HUDEP-2 (cell line): ENCODE measurements at regions not wholly inside any gene's neighbourhood (a gene's known extent, or its start where the extent isn't known, plus 50 kb on each side); places are given as distances from the start of the nearest gene placed in this dataset.
A peak's percentile ranks its signal among the peaks of the same experiment; 100 is the strongest.
"Not testable (repeated sequence)": the region's sequence is repeated elsewhere in the genome, so short reads cannot be mapped to it uniquely, and the experiment has no call there.

Experiments
- DNase-seq, 76 experiments: peaks; one replicate each; lab custom pipeline; 2025; ENCODE audit not compliant: unreplicated experiment in 76 of 76; lab: John Stamatoyannopoulos, UW

DNA sequence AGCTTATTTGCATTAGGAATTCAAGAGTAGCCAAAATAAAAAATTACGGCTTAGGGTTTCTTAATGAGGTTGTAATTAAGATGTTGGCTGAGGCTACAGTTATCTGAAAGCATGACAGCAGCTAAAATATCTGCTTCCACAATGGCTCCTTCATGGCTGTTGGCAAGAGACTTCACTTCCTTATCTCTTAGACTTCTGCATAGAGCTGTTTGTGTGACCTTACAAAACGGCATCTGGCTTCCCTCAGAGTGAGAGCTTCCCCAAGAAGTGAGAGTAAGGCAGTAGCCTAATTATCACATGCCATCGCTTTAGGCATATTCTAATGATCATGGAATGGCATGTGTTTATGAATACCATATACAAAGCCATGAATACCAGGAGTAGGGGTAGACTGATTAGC lies 57.6 kb downstream of the CCDC59 start:
- peak in 17 of 76 experiments; percentile 1 to 46 (median 17) for DNase-seq

DNA sequence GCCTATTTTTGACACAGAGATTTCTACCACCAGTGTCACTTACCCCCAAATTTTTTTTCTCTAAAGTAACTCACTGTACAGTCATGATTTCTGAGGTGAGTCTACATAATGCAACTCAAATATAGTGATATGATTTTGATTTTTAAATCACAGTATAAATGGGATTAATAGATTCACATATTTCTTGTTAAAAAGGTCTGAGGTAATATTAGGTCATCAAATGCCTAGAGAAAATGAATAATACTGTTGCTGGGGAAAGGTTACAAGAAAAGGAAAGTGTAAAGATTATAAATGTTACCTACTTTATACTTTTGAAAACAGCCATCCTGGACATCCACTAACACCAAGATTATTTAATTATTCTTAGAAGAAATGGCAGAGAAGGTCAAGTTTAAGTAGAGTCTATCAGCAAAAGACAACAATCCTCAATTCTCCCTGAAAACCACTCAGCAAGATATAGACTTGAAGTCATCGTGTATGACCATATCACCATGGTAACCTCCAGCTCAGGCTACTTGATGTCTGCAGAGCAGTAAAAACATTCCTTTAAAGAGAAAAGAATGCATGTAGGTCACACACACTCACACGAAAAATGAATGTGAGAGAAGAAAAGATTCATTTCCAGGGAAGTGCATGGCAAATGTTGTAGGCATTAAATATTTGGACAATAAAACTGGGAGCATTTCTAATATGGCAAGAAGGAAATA lies 58.7 kb downstream of the CCDC59 start:
- DNase-seq, result peak in 1 of 76 experiments; percentile 4

DNA sequence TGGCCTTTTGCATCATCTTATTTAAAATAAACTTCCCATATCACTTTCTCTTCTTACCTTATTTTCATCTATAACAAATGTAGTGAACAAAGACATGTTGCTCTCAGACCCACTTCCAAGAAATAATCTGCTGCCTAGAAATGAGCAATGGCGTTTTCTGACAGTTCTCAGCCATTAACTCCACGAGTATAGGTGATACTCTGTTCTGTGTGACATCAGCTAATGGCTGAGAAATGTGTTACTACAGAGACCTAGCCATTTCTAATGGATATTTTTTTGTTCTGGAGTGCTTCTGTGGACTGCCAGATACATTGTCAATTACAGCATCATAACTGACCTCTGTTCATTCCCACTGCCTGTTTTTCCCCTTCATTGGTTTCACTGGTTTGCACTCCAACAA lies 67.8 kb downstream of the CCDC59 start:
- no peak for DNase-seq

- DNase-seq, result not testable (repeated sequence)
Measured at GRCh38 chr12:82281335-82281734, 76.9 kb downstream of the CCDC59 start.

GRCh38 chr12:82279536-82280058 lies 78.6 kb downstream of the CCDC59 start:
- DNase-seq, result no peak

- DNase-seq, result no peak
Measured at GRCh38 chr12:82277582-82277981, 80.6 kb downstream of the CCDC59 start.

- no peak for DNase-seq
Measured at GRCh38 chr12:82242729-82243128, 115.5 kb downstream of the CCDC59 start.

GRCh38 chr12:82225871-82226270 lies 132.3 kb downstream of the CCDC59 start:
- no peak for DNase-seq

DNA sequence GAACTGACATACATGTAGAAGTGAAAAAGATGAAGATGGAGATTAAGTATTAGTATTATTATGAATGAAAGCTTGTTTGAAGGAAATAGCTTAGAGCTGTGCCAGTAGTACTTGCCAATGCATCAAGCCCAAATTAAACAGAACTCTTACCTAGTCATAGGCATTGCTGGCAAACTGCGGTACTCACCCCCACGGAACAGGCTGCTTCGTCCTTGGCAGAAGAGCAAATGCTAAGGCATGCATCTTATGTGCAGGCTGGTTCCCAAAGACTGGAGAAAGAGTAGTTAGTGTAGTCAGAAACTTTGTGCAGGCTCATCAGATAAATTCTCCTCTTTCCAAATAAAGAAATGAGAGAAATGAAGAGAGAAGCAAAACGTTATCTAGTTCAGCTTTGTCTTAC lies 134.8 kb downstream of the CCDC59 start:
- no peak for DNase-seq

- no peak for DNase-seq
Measured at GRCh38 chr12:82216475-82216874, 141.7 kb downstream of the CCDC59 start.

DNA sequence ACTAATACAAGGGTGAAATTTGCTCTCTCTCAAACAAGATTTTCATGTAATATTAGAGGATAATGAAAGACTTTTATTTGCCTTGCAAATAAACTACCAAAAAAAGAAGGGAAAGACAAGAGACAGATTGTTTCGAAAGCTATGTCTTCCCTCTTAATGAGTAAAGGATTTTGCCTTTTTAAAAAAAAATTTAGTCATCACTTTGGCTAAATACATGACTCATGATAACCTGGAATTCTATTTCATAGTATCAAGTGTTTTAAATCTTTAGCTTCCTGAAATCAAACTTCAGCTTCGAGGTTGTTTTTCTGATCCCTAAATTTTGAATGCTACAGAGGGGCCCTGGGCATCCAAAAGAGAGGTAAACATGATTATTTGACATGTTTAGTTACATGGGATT lies 144.4 kb downstream of the CCDC59 start:
- DNase-seq, result no peak

GRCh38 chr12:82210882-82211281 lies 147.3 kb downstream of the CCDC59 start:
- DNase-seq, result no peak

GRCh38 chr12:82209533-82209932 lies 148.7 kb downstream of the CCDC59 start:
- no peak for DNase-seq

DNA sequence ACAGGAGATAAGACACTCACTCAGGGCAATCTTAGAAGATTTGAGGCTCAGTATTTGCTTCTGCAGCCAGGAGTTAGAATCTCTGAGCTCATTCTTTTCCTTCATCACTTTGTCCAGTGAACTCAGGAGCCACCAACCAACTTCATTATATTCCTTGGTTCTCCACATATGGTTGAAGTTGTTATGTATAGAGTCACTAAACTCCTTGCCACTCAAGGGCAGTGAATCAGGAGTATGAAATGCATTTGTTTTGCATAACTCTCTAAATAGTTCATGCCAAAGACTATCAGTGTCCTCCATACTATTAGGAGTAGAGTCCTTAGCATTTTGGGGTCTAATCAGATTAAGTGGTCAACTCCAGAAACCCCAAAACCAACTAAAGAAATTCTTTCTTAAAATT lies 150.6 kb downstream of the CCDC59 start:
- DNase-seq, result no peak

- peak in 33 of 76 experiments; percentile 2 to 71 (median 32) for DNase-seq
Measured at GRCh38 chr12:82203086-82203485, 155.1 kb downstream of the CCDC59 start.

GRCh38 chr12:82187595-82187994 lies 170.6 kb downstream of the CCDC59 start:
- no peak for DNase-seq

DNA sequence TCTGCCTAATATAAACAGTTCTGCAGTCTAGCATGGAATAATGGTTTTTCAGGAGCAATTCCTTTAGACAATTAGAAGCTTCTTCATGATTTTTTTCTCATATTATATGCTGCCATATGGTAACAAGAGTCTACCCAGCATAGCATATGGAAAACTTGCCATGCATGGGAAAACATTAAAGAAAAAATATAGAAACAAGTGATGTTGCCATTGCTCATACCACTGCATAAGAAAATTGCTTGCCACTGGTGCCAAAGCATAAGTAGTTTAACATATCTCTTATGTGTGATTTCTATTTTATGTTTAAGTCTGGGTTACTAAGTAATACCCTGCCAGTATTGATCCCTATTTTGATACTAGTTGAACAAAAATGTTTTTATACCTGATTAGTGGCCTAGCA lies 171.2 kb downstream of the CCDC59 start:
- no peak for DNase-seq

DNA sequence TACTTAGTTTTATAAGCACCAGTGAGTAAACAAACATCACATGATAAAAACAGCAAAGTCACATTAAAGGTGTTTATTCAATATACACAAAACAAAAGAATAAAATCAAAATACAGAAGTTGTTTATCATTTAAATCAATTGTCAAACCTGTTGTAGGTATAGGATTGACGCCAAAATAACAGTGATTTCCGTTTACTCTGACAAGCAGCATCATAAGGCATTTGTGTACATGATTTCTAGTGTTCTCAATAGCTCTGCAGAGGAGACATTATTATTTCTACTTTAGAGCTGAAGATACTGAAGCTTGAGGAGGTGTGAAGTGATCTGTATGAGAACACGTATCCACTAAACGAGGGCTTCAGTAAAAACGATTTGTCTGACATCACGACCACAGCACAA lies 171.9 kb downstream of the CCDC59 start:
- DNase-seq, result no peak

- no peak for DNase-seq
Measured at GRCh38 chr12:82184844-82185243, 173.3 kb downstream of the CCDC59 start.

DNA sequence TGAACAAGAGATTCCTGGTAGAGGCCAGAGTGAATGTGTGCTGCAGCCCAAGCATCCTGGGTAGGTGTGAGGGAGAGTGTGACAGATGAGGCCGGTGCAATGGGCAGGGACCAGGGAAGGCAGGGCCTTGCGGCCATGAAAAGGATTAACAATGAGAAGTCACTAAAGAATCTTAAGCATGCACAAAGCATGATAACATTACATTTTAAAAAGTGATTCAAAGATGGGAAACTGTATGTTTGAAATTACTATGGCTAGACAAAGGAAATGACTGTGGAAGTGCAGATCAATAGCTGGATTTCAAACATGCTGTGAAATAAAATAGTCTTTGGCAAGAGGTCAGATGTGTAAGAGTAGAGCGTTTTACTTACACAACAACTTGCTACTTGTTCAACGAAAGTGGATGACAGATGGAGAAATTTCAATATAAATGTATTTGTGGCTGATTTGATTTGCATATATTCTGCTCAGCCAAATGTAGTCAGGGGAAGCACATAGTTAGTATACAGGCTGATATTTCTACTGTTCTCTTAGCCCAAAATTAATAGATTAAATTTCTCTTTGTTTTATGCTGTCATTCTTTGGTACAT lies 175.5 kb downstream of the CCDC59 start:
- no peak for DNase-seq

DNA sequence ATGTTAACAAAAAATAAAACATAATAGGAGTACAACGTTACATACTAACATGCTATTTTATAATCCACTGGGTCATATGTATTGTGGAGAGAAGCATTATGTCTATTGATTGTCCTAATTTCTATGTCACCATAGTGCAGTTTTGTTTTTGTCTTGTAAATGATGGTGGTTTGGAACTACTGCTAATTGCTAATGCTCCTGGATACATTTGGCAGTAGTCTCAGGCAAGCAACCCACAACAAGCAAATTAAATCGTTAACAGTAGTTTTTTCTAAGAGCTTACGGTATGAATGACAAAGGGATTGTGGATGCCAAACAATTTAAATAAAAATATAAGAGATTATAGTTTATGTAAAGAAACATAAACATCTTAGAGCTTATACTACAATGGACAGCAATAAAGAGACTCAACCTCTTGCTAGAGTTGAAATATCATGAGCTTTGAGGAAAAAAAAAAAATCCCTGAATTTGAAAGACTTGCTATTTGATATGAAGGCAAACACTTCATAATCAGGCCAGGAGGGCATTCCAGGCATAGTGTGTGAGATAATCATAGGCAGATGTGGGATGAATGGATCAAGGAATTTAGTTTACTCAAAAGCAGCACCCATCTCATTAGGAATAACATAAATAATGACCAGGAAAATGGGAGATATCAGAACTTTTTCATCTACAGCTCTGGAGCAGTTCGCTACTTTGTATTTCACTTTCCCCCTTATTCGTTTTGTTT lies 181.3 kb downstream of the CCDC59 start:
- no peak for DNase-seq

DNA sequence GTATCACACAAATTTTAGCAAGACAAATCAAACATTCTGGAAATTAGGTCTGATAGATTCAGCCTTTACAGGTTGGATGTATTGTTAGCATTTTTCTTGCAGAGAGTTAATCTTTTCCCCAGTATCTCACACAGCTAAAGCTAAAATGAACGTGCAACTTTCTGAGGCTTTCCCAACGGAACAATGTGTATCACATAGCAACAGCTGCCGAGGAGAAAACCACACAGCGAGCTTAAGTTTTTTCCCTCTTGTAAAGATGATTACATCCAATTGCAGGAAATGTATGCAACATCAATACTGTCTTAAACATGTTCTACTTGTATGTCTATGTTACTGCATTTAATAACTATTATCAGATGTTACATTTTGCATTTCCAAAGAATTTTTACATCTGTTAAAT lies 182.2 kb downstream of the CCDC59 start:
- DNase-seq, result peak in 33 of 76 experiments; percentile 1 to 68 (median 25)
